ENCODE measurements at regions not wholly inside any gene's neighbourhood (a gene's known extent, or its start where the extent isn't known, plus 50 kb on each side); places are given as distances from the start of the nearest gene placed in this dataset.

DNA sequence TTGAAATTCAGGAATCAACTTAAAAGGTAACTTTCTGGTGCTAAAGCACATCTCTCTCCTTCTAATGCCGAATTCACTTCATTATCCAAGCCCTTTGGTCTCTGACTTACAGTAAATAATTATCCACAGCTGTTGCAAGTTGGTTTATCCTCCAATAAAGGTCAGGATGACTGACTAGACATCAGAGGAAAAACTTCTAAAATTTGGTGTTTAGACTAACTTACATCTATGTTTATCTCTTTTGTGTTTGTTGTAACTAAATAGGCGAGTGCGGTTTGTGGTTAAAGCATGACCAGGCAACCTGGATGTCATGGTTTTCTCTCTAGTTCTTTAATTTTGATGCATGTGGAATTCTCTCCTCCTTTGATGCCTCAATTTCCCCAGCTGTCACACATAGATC, 237.4 kb upstream of the LRTM1 start:
- ATAC-seq (no peak), DNase-seq (ENCODE audit: low spot score in 2 of 2) (no peak)
- Mint-ChIP-seq H3K36me3 (no peaks in the 10 kb centered on the region), H3K27ac (no peak overlapping the region), H3K9me3 (peaks cover 13 to 21% of the 10 kb centered on the region in 2 donors)

DNA sequence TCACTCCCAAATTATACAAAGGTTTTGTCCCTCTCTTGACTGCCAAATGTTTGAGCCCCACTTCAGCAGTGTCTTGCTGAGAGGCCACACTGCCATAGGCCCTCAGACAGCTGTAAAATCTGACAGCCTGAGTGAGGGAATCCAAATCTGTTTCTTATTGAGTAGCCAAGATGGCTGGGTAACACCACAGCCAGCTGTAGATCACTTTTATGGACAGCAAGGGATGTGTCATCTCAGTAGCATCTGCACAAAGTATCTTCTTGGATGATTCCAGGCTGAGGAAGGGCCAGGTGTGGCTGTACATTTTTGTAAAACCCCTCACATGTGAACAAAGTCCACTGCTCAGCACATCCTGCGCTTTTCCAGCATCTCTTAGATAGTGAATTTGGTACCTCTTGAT, 237.0 kb upstream of the LRTM1 start:
- ATAC-seq (no peak), DNase-seq (ENCODE audit: low spot score in 2 of 2) (no peak)
- peaks cover 9 to 17% of the 10 kb centered on the region in 2 donors for H3K9me3 Mint-ChIP-seq
- H3K36me3 Mint-ChIP-seq = no peaks in the 10 kb centered on the region
- H3K27ac Mint-ChIP-seq = no peak overlapping the region

DNA sequence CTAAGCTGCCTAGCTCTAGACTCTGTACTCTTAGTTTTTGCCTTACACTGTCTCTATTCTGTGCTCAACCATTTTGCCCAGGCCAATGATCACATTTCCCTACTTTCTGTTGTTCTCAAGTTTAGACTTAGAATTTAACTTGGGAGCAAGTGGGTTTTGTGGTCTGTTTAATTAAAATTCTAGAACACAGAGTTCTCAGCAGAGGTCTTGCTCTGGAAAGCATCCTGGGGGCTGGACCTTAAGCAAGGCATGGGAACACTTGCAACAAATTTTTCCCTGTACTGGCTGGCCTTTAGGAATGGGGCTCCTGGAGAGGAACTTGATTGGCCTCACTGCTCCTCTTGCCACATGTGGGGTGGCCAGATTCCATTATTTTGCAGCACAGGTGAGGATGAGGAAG, 236.3 kb upstream of the LRTM1 start:
- ATAC-seq (no peak), DNase-seq (ENCODE audit: low spot score in 2 of 2) (no peak)
- Mint-ChIP-seq H3K27ac (no peak overlapping the region), H3K36me3 (no peaks in the 10 kb centered on the region), H3K9me3 (peaks cover 6 to 21% of the 10 kb centered on the region in 2 donors)

DNA sequence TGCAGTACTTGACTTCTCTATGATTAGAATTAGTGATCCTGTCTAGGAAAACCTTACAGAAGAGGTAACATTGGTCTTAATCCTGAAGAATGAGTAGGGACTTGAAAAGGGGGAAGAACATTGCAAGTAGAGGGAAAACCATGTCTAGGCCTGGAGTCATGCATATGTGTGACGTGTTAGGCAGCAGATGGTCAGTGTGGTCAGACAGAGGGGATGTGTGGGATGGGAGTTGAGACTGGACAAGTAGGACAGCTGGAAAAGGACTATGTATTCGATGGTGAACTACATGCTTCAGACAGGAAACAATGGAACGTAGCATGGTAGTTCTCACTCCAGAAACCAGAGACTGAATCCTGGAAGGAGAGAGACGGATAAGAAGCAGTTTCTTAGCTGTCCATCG, 235.6 kb upstream of the LRTM1 start:
- ATAC-seq (no peak), DNase-seq (ENCODE audit: low spot score in 2 of 2) (no peak)
- H3K27ac Mint-ChIP-seq = no peak overlapping the region
- H3K9me3 Mint-ChIP-seq = peaks cover 8 to 24% of the 10 kb centered on the region in 2 donors
- H3K36me3 Mint-ChIP-seq = no peaks in the 10 kb centered on the region

DNA sequence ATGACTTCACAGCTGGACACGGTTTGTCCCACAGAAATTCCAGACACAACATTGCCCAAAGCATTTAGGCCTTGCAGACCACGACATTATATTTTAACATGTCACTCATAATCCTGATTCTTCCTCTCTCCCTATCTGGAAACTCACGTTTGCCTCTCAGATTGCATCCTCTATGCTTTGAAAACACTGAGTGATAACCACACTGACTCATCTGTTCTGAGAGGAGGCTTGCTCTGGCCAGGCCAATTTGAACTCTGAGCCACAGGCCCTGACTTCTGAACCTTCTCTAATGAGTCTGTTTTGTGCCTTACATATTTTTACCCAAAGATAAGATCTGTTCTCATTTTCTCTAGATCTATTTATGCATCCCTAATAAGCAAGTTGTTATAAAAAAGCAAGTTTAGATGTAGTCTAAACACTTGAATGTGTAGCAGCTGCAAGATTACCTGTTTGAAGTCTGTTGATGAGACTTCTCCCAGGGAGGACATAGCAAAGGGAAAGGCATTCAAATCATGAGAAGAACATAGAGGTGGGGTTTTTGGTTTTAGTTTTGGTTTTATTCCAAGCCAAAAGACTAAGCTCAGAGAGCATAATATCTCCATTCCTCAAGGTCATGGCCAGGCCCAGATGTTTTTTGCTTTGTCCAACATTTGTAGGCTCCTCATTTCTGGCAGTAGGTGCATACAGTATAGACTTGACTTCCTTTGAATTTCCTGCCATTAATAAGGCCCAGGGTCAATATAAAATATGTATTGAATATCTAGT, 234.4 kb upstream of the LRTM1 start:
- no peak for DNase-seq (ENCODE audit: low spot score in 2 of 2)
- ATAC-seq = no peak
- Mint-ChIP-seq H3K27ac (no peak overlapping the region), H3K9me3 (peaks cover 11 to 19% of the 10 kb centered on the region in 2 donors), H3K36me3 (no peaks in the 10 kb centered on the region)

DNA sequence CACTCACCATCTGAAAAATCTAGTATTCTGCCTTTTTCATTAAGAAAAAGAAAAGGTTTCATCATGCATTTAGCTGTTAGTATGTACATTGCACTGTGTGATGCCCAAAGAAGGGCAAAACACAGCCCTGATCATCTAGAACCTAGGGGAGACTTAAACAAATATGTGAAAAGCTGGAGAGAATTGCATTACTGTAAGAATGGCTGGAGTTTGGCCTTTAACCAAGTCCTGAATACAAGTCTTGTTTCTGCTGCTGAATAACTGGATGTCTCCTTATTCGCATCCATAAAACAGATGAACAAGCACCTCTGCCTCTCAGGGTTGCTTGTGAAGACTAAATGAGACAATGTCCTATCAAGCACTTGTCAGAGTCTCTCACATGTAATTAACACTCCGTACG, 233.4 kb upstream of the LRTM1 start:
- Mint-ChIP-seq H3K27ac (no peak overlapping the region), H3K36me3 (no peaks in the 10 kb centered on the region), H3K9me3 (peaks cover 11 to 19% of the 10 kb centered on the region in 2 donors)
- ATAC-seq (no peak), DNase-seq (ENCODE audit: low spot score in 2 of 2) (no peak)

DNA sequence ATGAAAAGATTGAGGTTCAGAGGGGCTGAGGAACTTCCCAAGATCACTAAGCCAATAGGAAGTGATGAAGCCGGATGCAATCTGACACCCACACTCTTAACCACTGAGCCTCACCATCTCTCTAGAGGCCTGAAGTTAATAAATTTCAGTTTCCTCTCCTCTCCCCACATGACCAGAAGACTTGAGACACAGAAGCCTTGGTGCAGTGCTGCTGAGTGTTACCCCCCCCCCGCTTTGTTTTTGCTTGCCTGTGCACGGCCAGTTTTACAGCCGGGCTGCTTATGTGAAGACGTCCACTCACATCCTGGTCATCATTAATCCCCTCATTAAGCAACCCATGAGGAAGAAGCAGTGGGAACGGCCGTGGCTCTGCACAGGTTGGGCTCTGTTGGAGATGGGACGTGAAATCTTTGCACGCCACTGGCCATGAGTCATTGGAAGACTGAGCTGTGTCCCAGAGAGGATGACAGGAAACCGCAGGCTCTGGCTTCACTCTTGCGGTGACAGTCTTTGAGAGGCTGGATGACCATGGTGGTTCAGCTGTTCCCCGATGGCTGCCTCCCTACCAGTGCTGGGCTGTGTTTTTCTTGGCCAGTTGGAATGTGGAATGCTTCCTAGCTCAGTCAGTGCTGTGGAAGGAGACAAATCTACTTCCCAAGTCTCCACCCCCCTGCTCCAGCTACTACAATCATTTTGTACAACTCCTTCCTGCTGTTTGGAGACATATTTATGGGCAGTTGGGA, 232.6 kb upstream of the LRTM1 start:
- Mint-ChIP-seq H3K9me3 (peaks cover 14 to 24% of the 10 kb centered on the region in 2 donors), H3K27ac (no peak overlapping the region), H3K36me3 (no peaks in the 10 kb centered on the region)
- no peak for DNase-seq (ENCODE audit: low spot score in 2 of 2)
- no peak for ATAC-seq

DNA sequence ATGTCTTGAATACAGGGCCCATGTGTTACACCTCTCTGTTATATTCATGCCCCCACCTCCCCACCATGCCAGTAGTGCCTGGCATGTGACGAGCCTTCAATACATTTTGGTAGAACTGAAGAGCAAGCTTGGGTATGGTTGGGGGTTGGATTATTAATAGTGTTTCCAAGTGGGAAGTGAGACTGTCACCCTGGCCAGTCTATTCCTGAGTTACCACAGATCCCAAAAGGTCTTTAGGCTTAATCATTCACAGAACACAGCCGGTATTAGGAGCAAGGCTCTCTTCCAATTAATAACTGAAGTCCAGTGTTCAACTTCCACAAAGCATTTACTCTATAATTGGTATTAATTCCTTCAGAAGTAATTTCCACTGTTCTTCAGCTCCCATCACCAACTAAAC, 231.9 kb upstream of the LRTM1 start:
- Mint-ChIP-seq H3K36me3 (no peaks in the 10 kb centered on the region), H3K9me3 (peaks cover 14 to 28% of the 10 kb centered on the region in 2 donors), H3K27ac (no peak overlapping the region)
- DNase-seq (ENCODE audit: low spot score in 2 of 2) (no peak), ATAC-seq (no peak)

DNA sequence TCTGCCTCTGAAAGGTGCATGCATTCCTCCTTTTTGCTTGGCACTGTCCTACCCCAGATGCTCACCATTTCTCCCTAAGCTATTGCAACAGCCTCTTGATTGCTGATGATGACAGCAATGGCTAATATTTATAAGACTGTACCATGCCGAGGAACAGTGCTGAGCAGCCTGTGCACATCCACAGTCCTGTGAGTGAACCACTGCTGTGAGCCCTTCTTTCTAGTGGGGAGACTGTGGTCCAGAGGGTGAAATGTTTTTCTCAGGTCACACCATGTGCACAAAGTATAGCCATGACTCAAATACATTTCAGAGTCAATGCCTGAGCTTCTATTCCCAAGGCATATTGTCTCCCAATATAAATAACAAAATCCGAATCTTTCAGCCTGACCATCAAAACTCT, 231.2 kb upstream of the LRTM1 start:
- DNase-seq (ENCODE audit: low spot score in 2 of 2) (no peak), ATAC-seq (no peak)
- Mint-ChIP-seq H3K9me3 (peaks cover 14 to 33% of the 10 kb centered on the region in 2 donors), H3K36me3 (no peaks in the 10 kb centered on the region), H3K27ac (no peak overlapping the region)

DNA sequence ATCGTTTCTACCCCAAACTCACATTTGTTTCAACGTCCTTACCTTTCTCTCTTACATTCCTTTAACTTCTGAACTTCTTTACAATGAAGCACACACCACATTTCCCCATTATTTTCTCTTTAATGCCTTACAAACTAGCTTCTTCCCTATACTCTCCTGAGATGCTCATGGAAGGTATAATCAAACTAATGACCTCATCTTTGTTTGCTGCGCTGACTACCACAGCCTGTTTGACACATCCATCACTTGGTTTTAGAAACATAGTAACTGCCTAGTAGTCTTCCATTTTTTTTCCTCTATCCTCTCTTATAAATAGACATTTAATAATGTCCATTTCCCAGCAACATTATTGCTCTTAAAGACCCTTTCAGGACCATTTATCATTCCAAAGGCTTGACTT, 230.5 kb upstream of the LRTM1 start:
- DNase-seq (ENCODE audit: low spot score in 2 of 2) (no peak), ATAC-seq (no peak)
- no peak overlapping the region for H3K27ac Mint-ChIP-seq
- no peaks in the 10 kb centered on the region for H3K36me3 Mint-ChIP-seq
- peaks cover 12 to 32% of the 10 kb centered on the region in 2 donors for H3K9me3 Mint-ChIP-seq

DNA sequence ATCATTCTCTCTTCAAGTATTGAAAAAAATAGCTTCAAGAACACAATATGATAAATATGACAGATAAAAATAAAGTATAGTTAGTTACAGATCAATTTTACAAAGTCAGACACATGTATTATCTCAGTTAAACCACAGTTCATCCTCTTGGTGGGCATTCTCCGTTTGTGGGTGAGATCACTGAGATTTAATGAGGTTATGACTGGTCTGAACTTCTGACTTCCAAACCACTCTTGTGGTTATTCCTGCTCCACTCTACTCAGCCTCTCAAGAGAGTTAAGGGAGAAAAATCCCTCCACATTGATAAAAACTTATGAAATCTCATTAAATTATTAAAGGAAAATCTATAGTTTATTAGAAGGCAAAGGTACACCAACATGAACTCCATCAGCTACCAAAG, 229.9 kb upstream of the LRTM1 start:
- H3K36me3 Mint-ChIP-seq = no peaks in the 10 kb centered on the region
- H3K27ac Mint-ChIP-seq = no peak overlapping the region
- peaks cover 9 to 26% of the 10 kb centered on the region in 2 donors for H3K9me3 Mint-ChIP-seq
- DNase-seq (ENCODE audit: low spot score in 2 of 2) (no peak), ATAC-seq (no peak)

DNA sequence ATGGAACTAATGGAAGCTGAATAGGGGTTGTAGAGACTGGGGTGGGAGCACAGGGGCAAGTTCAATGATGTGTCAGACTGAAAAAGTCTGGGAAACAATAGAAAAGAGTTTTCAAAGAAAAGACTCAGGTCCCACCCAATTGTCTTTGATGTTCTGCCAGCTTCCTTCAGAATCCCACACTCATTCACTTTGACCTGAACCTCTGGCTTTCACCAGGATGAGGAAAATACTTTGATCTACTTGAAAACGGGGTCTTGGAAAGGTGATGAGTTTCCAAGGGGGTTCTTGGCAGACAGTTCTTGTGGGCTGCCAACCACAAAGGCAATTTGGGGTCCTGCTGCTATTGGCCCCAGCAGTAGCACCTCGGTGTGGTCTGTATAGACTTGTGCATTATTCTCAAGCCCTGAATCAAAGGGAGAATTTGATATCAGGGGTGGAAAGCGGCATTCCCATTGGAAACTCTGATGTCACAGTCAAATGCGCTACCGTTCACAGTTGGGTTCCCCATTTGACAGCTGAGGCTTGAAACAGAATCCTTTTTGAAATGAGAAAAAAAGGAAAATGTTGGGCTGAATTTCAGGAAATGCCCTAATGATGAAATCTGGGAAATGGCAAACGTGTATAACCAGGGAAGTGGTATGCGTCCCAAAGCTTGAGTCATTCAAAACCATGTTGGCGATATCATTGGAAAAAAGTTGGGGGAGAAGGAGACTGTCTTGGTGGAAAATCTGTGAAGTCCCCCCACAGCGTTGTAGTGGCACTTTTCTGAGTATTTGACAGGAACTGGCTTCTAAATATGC, 229.2 kb upstream of the LRTM1 start:
- no peak for DNase-seq (ENCODE audit: low spot score in 2 of 2)

DNA sequence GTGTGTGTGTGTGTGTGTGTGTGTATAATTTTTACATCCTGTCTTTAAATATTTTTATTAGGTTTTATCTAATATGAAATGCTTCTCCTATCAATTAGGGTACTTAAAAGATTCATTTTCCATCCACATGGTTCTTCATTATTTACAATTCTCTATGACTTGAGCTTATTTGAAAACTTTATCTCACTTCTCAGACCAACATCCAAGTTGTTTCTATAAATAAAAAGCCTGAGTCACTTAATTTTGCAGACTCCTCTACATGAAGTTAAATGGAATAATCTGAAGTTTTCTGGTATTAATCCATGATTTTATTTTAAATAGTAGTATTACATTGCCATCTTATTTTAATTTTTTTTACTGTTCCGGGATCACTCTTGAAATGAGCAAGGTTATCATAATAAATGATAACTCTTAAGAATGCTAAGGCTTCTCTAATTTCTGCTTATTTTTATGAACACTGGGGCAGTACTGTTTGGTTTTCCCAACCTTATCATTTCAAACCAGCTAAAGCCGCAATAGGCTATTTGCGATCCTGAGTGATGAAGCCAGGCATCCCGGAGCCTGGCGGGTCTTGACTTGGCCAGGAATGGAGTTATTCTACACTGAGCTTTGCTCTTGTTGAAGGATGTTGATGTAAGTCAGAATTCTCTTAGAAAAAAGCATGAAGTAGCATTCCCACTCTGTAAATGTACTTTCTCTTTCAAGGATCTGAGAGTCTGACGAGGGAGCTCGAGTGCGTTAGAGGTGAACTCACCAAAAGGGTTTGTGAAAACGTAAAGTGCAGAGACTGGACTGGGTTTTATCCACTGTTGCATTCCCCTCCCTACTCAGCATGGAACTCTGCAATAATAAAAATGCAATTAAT, 220.2 kb upstream of the LRTM1 start:
- H3K9me3 Mint-ChIP-seq = peaks cover 7 to 10% of the 10 kb centered on the region in 2 donors
- H3K36me3 Mint-ChIP-seq = no peaks in the 10 kb centered on the region
- no peak for DNase-seq (ENCODE audit: low spot score in 2 of 2)
- no peak overlapping the region for H3K27ac Mint-ChIP-seq
- no peak for ATAC-seq

More for the DNA sequence above, 229.2 kb upstream of the LRTM1 start:
- no peaks in the 10 kb centered on the region for H3K36me3 Mint-ChIP-seq
- no peak overlapping the region for H3K27ac Mint-ChIP-seq
- ATAC-seq = no peak
- H3K9me3 Mint-ChIP-seq = peaks cover 15 to 24% of the 10 kb centered on the region in 2 donors

DNA sequence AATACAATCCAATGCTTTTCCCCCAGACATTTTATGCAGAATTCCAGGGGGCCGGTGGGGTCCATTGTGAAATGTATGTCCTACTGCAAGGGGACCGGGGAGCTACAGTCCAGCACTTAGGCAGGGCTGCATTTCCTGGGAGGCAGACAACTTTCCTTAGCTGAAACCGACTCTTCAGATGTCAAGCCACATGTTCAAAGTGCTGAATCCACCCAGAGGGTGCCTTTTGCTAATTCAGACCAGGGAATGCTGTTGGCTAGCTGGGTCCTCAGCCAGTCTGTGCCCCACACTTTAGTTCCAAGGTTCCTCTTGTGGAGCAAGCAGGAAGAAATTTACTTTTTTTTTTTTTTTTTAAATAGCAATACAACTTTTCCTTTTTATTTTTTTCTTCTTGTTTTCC, 219.5 kb upstream of the LRTM1 start:
- DNase-seq (ENCODE audit: low spot score in 2 of 2) = no peak
- Mint-ChIP-seq H3K27ac (no peak overlapping the region), H3K9me3 (peaks cover 2 to 10% of the 10 kb centered on the region in 2 donors), H3K36me3 (no peaks in the 10 kb centered on the region)
- ATAC-seq = no peak

DNA sequence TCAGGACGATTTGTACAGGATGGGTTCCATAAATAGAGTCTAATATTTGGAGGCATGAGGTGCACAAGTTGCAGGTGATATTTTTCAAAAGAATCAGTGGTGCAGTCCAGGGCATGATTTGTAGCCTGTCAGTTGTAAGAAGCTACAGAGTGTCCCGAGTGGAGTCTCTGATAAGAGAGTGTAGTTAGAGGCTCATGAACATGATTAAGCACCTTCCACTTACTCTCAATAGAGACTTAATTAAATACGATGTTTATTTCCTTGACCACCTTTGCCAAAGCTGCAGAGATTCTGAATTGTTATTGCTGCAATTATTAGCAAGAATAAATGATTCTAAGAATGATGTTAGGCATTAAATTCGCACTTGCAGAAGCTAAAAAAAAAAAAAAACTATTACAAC, 218.4 kb upstream of the LRTM1 start:
- ATAC-seq = no peak
- no peak for DNase-seq (ENCODE audit: low spot score in 2 of 2)
- Mint-ChIP-seq H3K9me3 (peaks cover 0 to 10% of the 10 kb centered on the region in 2 donors), H3K36me3 (no peaks in the 10 kb centered on the region), H3K27ac (no peak overlapping the region)

DNA sequence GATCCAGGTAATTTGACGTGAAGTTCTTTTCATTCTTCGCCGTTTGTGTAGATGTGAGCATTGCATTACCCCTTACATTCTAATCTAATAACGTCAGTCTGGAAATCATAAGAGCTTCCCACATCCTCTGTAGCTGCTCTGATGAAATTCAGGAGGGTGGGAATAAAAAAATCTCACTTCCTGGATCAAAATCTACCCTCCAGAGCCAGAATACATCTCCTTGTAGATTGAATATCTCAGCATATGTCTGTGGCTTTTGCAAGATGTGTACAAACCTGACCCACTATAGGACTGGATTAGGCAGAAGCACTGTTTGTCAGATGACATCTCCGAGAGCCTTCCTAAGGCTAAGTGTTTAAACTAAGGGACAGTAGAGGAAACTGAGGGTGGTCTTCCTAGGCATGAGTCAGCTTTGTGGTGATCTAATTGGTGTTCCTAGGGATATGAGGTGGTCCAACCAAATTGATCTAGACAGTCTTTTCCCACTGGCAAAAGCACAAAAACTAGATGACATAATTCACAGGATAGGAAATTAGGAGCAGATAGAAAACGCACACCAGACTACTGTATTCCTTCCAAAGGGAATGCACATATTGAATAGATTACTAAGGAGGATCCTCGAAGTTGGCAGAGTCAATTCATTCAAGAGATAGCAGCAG, 216.3 kb upstream of the LRTM1 start:
- ATAC-seq = no peak
- Mint-ChIP-seq H3K36me3 (no peaks in the 10 kb centered on the region), H3K27ac (no peak overlapping the region), H3K9me3 (peaks cover 0 to 10% of the 10 kb centered on the region in 2 donors)
- DNase-seq (ENCODE audit: low spot score in 2 of 2) = no peak

All from activated naive CD4-positive, alpha-beta T cell treated with anti-CD3 and anti-CD28 coated beads, Interleukin-2, amount 50 U/mL, for 72 hours (primary cell).